ENCODE measurements at regions not wholly inside any gene's neighbourhood (a gene's known extent, or its start where the extent isn't known, plus 50 kb on each side); places are given as distances from the start of the nearest gene placed in this dataset.

DNA sequence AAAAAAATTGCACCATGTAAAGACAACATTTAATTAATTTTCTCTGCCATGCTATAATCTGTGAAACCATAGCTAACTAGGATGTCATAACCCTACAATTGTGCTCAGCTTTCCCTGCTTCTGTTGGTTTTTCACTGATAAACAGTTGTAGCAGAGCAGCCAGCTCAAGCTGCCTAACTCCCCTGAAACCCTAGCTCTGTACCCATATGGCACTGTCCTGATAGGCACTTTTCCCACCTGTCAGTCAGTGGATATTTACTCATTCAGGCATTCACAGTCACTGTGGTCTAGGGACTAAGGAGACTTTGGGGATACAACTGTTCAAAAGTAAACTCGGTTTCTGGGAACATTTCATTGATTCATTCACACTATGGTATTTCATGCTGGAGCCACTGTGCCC lies 407.0 kb downstream of the DSEL start:
- no peak overlapping the region for H3K4me3 ChIP-seq (ENCODE audit: extremely low read depth, insufficient read depth, low read length, poor library complexity, severe bottlenecking)
- 100% methylated on average over 1 of the region's 1 CpG; no CpG with 5 or more reads in 1 of the 2 experiments for WGBS, 2 experiments (ENCODE audit: insufficient coverage in 2 of 2)
- no peak overlapping the region for H3K27ac ChIP-seq (ENCODE audit: low read depth, low read length, severe bottlenecking)
- no peaks in the 10 kb centered on the region for H3K36me3 ChIP-seq (ENCODE audit: control insufficient read depth, insufficient read depth, low read length)
- H3K9me3 ChIP-seq (ENCODE audit: control insufficient read depth, low read length), result no peaks in the 10 kb centered on the region
- H3K4me1 ChIP-seq (ENCODE audit: control insufficient read depth, insufficient read depth, low read length, poor library complexity, severe bottlenecking), result no peaks in the 10 kb centered on the region

- WGBS, 2 experiments (ENCODE audit: insufficient coverage in 2 of 2), result 93 to 94% methylated on average over 3 of the region's 3 CpGs
- Histone ChIP-seq H3K4me3 (ENCODE audit: extremely low read depth, insufficient read depth, low read length, poor library complexity, severe bottlenecking) (no peak overlapping the region), H3K27ac (ENCODE audit: low read depth, low read length, severe bottlenecking) (no peak overlapping the region), H3K9me3 (ENCODE audit: control insufficient read depth, low read length) (no peaks in the 10 kb centered on the region), H3K4me1 (ENCODE audit: control insufficient read depth, insufficient read depth, low read length, poor library complexity, severe bottlenecking) (no peaks in the 10 kb centered on the region), H3K36me3 (ENCODE audit: control insufficient read depth, insufficient read depth, low read length) (no peaks in the 10 kb centered on the region)
These were observed 407.6 kb downstream of the DSEL start for GRCh38 chr18:67108894-67109293.

DNA sequence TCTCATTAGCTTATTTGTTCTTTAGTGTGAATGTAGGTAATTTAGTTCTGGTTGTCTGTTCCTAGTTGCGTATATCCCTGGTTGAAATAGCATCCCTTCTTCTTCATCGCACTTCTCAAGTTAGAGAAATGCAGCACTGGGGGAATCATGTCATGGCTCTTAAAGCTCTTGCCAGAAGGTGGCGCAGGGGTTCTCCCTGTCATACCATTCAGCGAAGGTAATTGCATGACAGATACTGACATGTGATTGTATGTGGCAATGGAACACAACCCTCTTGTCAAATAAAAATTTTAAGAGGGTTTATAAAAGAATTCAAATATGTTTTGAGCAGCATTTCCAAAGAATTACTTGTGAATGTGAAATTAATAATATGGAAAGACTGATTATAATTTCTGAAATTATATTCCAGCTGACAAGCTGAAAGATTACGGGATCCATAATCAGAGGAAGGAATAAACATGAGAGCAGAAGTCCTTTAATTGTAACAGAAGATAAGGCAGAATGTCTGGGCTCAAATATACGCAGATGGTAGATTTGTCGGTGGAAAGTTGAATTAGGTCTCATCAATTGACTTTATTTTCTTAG lies 411.7 kb downstream of the DSEL start:
- Histone ChIP-seq H3K4me1 (ENCODE audit: control insufficient read depth, insufficient read depth, low read length, poor library complexity, severe bottlenecking) (no peaks in the 10 kb centered on the region), H3K9me3 (ENCODE audit: control insufficient read depth, low read length) (no peaks in the 10 kb centered on the region), H3K36me3 (ENCODE audit: control insufficient read depth, insufficient read depth, low read length) (no peaks in the 10 kb centered on the region), H3K4me3 (ENCODE audit: extremely low read depth, insufficient read depth, low read length, poor library complexity, severe bottlenecking) (no peak overlapping the region), H3K27ac (ENCODE audit: low read depth, low read length, severe bottlenecking) (no peak overlapping the region)
- 100% methylated on average over 1 of the region's 7 CpGs for WGBS, 2 experiments (ENCODE audit: insufficient coverage in 2 of 2)

- Histone ChIP-seq H3K27ac (ENCODE audit: low read depth, low read length, severe bottlenecking) (no peak overlapping the region), H3K4me3 (ENCODE audit: extremely low read depth, insufficient read depth, low read length, poor library complexity, severe bottlenecking) (no peak overlapping the region), H3K36me3 (ENCODE audit: control insufficient read depth, insufficient read depth, low read length) (no peaks in the 10 kb centered on the region), H3K4me1 (ENCODE audit: control insufficient read depth, insufficient read depth, low read length, poor library complexity, severe bottlenecking) (no peaks in the 10 kb centered on the region), H3K9me3 (ENCODE audit: control insufficient read depth, low read length) (no peaks in the 10 kb centered on the region)
- WGBS, 2 experiments (ENCODE audit: insufficient coverage in 2 of 2), result no CpG with 5 or more reads among the region's 2 CpGs
These were observed 422.4 kb downstream of the DSEL start for GRCh38 chr18:67094123-67094522.

- no peaks in the 10 kb centered on the region for H3K4me1 ChIP-seq (ENCODE audit: control insufficient read depth, insufficient read depth, low read length, poor library complexity, severe bottlenecking)
- no peaks in the 10 kb centered on the region for H3K9me3 ChIP-seq (ENCODE audit: control insufficient read depth, low read length)
- no peak overlapping the region for H3K4me3 ChIP-seq (ENCODE audit: extremely low read depth, insufficient read depth, low read length, poor library complexity, severe bottlenecking)
- H3K27ac ChIP-seq (ENCODE audit: low read depth, low read length, severe bottlenecking), result no peak overlapping the region
- no CpG with 5 or more reads among the region's 1 CpG for WGBS, 2 experiments (ENCODE audit: insufficient coverage in 2 of 2)
- no peaks in the 10 kb centered on the region for H3K36me3 ChIP-seq (ENCODE audit: control insufficient read depth, insufficient read depth, low read length)
These were observed 424.4 kb downstream of the DSEL start for GRCh38 chr18:67092141-67092540.

GRCh38 chr18:67081482-67082211 lies 434.9 kb downstream of the DSEL start:
- H3K27ac ChIP-seq (ENCODE audit: low read depth, low read length, severe bottlenecking), result no peak overlapping the region
- 78 to 87% methylated on average over 3 of the region's 3 CpGs for WGBS, 2 experiments (ENCODE audit: insufficient coverage in 2 of 2)

DNA sequence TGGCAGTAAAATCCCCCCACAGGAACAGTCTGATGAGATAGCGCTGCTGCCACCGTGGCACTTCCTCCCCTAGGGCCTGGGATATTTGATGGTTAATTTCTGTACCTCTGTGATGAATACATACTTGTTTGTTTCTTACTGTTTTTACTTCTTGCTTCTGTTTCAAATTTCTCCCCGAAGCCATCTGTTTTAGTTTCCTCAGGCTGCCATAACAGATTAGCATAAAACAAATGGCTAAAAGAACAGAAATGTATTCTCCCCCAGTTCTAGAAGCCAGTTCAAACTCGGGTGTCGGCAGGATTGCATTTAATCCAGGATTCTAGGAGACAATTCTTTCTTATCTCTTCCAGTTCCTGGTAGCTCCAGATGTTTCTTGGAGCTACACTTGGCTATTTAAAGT lies 435.9 kb downstream of the DSEL start:
- H3K4me3 ChIP-seq (ENCODE audit: extremely low read depth, insufficient read depth, low read length, poor library complexity, severe bottlenecking), result no peak overlapping the region
- H3K36me3 ChIP-seq (ENCODE audit: control insufficient read depth, insufficient read depth, low read length), result no peaks in the 10 kb centered on the region
- WGBS, 2 experiments (ENCODE audit: insufficient coverage in 2 of 2), result 90 to 95% methylated on average over 2 to 3 of the region's 5 CpGs
- H3K27ac ChIP-seq (ENCODE audit: low read depth, low read length, severe bottlenecking), result no peak overlapping the region
- no peaks in the 10 kb centered on the region for H3K9me3 ChIP-seq (ENCODE audit: control insufficient read depth, low read length)
- H3K4me1 ChIP-seq (ENCODE audit: control insufficient read depth, insufficient read depth, low read length, poor library complexity, severe bottlenecking), result no peaks in the 10 kb centered on the region

More at GRCh38 chr18:67081482-67082211, 434.9 kb downstream of the DSEL start:
- H3K4me3 ChIP-seq (ENCODE audit: extremely low read depth, insufficient read depth, low read length, poor library complexity, severe bottlenecking), result no peak overlapping the region
- H3K9me3 ChIP-seq (ENCODE audit: control insufficient read depth, low read length), result no peaks in the 10 kb centered on the region
- H3K36me3 ChIP-seq (ENCODE audit: control insufficient read depth, insufficient read depth, low read length), result no peaks in the 10 kb centered on the region
- peaks cover 4% of the 10 kb centered on the region for H3K4me1 ChIP-seq (ENCODE audit: control insufficient read depth, insufficient read depth, low read length, poor library complexity, severe bottlenecking)

- H3K36me3 ChIP-seq (ENCODE audit: control insufficient read depth, insufficient read depth, low read length), result no peaks in the 10 kb centered on the region
- no peak overlapping the region for H3K4me3 ChIP-seq (ENCODE audit: extremely low read depth, insufficient read depth, low read length, poor library complexity, severe bottlenecking)
- no peaks in the 10 kb centered on the region for H3K4me1 ChIP-seq (ENCODE audit: control insufficient read depth, insufficient read depth, low read length, poor library complexity, severe bottlenecking)
- H3K27ac ChIP-seq (ENCODE audit: low read depth, low read length, severe bottlenecking), result no peak overlapping the region
- WGBS, 2 experiments (ENCODE audit: insufficient coverage in 2 of 2), result 63 to 80% methylated on average over 1 to 3 of the region's 4 CpGs
- no peaks in the 10 kb centered on the region for H3K9me3 ChIP-seq (ENCODE audit: control insufficient read depth, low read length)
These were observed 442.2 kb downstream of the DSEL start for GRCh38 chr18:67074309-67074708.

DNA sequence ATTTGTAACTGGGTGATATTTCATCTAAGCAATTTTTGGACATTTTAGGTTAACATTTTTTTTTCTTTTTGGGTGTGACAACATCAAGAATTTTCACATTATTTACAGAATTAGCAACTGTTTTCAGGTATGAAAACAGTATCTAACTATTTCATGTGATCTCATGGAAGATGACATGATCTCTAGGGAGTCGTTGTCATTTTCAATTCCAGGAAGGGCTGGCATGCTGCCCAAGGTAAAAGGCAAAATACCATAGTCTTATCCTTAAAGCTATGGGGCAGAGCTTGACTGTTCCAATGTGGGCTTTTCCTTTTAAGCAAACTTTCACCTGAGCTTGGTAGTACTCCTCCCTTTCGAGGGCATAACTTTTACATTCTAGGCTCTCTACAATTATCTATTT lies 443.7 kb downstream of the DSEL start:
- Histone ChIP-seq H3K9me3 (ENCODE audit: control insufficient read depth, low read length) (no peaks in the 10 kb centered on the region), H3K27ac (ENCODE audit: low read depth, low read length, severe bottlenecking) (no peak overlapping the region), H3K4me1 (ENCODE audit: control insufficient read depth, insufficient read depth, low read length, poor library complexity, severe bottlenecking) (no peaks in the 10 kb centered on the region), H3K4me3 (ENCODE audit: extremely low read depth, insufficient read depth, low read length, poor library complexity, severe bottlenecking) (no peak overlapping the region), H3K36me3 (ENCODE audit: control insufficient read depth, insufficient read depth, low read length) (no peaks in the 10 kb centered on the region)
- 71 to 95% methylated on average over 2 of the region's 2 CpGs for WGBS, 2 experiments (ENCODE audit: insufficient coverage in 2 of 2)

GRCh38 chr18:67068608-67069007 lies 447.9 kb downstream of the DSEL start:
- Histone ChIP-seq H3K36me3 (ENCODE audit: control insufficient read depth, insufficient read depth, low read length) (no peaks in the 10 kb centered on the region), H3K27ac (ENCODE audit: low read depth, low read length, severe bottlenecking) (no peak overlapping the region), H3K4me3 (ENCODE audit: extremely low read depth, insufficient read depth, low read length, poor library complexity, severe bottlenecking) (no peak overlapping the region), H3K4me1 (ENCODE audit: control insufficient read depth, insufficient read depth, low read length, poor library complexity, severe bottlenecking) (no peaks in the 10 kb centered on the region), H3K9me3 (ENCODE audit: control insufficient read depth, low read length) (no peaks in the 10 kb centered on the region)
- WGBS, 2 experiments (ENCODE audit: insufficient coverage in 2 of 2), result no CpG with 5 or more reads among the region's 2 CpGs

DNA sequence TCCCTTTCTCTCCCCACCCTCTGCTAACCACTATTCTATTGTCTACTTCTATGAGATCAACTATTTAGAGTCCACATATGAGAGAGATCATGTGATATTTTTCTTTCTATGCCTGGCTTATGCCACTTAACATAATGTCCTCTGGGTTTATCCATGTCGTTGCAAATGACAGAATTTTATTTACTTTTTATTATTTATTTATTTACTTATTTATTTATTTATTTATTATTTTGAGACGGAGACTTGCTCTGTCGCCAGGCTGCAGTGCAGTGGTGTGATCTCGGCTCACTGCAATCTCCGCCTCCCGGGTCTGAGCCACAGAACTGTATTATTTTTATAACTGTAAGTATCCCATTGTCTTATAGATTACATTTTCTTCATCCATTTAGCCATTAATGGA lies 443.4 kb upstream of the CDH19 start:
- no peak overlapping the region for H3K27ac ChIP-seq (ENCODE audit: low read depth, low read length, severe bottlenecking)
- no CpG with 5 or more reads among the region's 6 CpGs for WGBS, 2 experiments (ENCODE audit: insufficient coverage in 2 of 2)
- no peaks in the 10 kb centered on the region for H3K36me3 ChIP-seq (ENCODE audit: control insufficient read depth, insufficient read depth, low read length)
- no peaks in the 10 kb centered on the region for H3K4me1 ChIP-seq (ENCODE audit: control insufficient read depth, insufficient read depth, low read length, poor library complexity, severe bottlenecking)
- no peaks in the 10 kb centered on the region for H3K9me3 ChIP-seq (ENCODE audit: control insufficient read depth, low read length)
- H3K4me3 ChIP-seq (ENCODE audit: extremely low read depth, insufficient read depth, low read length, poor library complexity, severe bottlenecking), result no peak overlapping the region
